ENCODE measurements at regions not wholly inside any gene's neighbourhood (a gene's known extent, or its start where the extent isn't known, plus 50 kb on each side); places are given as distances from the start of the nearest gene placed in this dataset.

- ChIA-PET SMC1A (ENCODE audit: uncharacterized antibody, unreplicated experiment) (no interaction called here), CTCF (no interaction called here), RAD21 (ENCODE audit: unreplicated experiment) (no interaction called here), POLR2A (no interaction called here)
- no peaks in the 10 kb centered on the region for H3K36me3 ChIP-seq (ENCODE audit: control insufficient read depth in 2 of 2, insufficient read depth in 2 of 2, low read length in 1 of 2)
- BruUV-seq (replicated peaks) = no TSS peak
- in situ Hi-C loops (cut with MboI) (no loop called here), intact Hi-C loops (cut with micrococcal nuclease; ENCODE audit: unreplicated experiment) (no loop called here)
- no peak overlapping the region for H3K4me2 ChIP-seq (ENCODE audit: control insufficient read depth, insufficient read depth)
- no peak overlapping the region for H3K27ac ChIP-seq (ENCODE audit: control insufficient read depth, insufficient read depth)
- DNase-seq (ENCODE audit: low read depth, low spot score) (no peak), ATAC-seq (no peak), FAIRE-seq (no peak)
- no peaks in the 10 kb centered on the region for H3K79me2 ChIP-seq (ENCODE audit: control insufficient read depth, insufficient read depth, low read length)
- no peaks in the 10 kb centered on the region for H3K9me3 ChIP-seq (replicated peaks; ENCODE audit: control insufficient read depth, insufficient read depth, low read length)
- H2AFZ ChIP-seq (ENCODE audit: control insufficient read depth, low read depth, low read length) = no peak overlapping the region
- H3K9ac ChIP-seq (ENCODE audit: control insufficient read depth, insufficient read depth, low read length) = no peak overlapping the region
- WGBS (ENCODE audit: insufficient coverage, insufficient replicate concordance, low lambda C conversion rate, missing lambda C conversion rate) = 5% methylated on average over 2 of the region's 2 CpGs
- no peak overlapping the region for H3K4me3 ChIP-seq
- no peaks in the 10 kb centered on the region for H4K20me1 ChIP-seq (ENCODE audit: control insufficient read depth, insufficient read depth)
- no peaks in the 10 kb centered on the region for H3K4me1 ChIP-seq (ENCODE audit: control insufficient read depth, insufficient read depth, low read length)
- TF ChIP-seq BMI1 (IDR thresholded peaks at IDR 0.05; ENCODE audit: borderline replicate concordance) (no peak), STAT3 (IDR thresholded peaks at IDR 0.05; ENCODE audit: low read depth, low read length) (no peak), IRF3 (IDR thresholded peaks at IDR 0.05) (no peak), HDAC6 (IDR thresholded peaks at IDR 0.05; ENCODE audit: unreplicated experiment) (no peak), SMAD1 (IDR thresholded peaks at IDR 0.05; ENCODE audit: low read depth, partially characterized antibody) (no peak)
- no peaks in the 10 kb centered on the region for H3K27me3 ChIP-seq (replicated peaks in 1 of 2; ENCODE audit: control insufficient read depth in 2 of 2, insufficient read depth in 2 of 2, low read length in 1 of 2)
Observed at GRCh38 chr1:83682132-83682531, 316.8 kb downstream of the TTLL7 start.

- Histone ChIP-seq H3K79me2 (ENCODE audit: control insufficient read depth, insufficient read depth, low read length) (no peaks in the 10 kb centered on the region), H3K9ac (ENCODE audit: control insufficient read depth, insufficient read depth, low read length) (no peak overlapping the region), H3K4me2 (ENCODE audit: control insufficient read depth, insufficient read depth) (no peak overlapping the region), H3K9me3 (replicated peaks; ENCODE audit: control insufficient read depth, insufficient read depth, low read length) (no peaks in the 10 kb centered on the region), H2AFZ (ENCODE audit: control insufficient read depth, low read depth, low read length) (no peak overlapping the region), H3K4me3 (no peak overlapping the region), H3K27ac (ENCODE audit: control insufficient read depth, insufficient read depth) (no peak overlapping the region), H3K4me1 (ENCODE audit: control insufficient read depth, insufficient read depth, low read length) (no peaks in the 10 kb centered on the region), H3K27me3 (replicated peaks in 1 of 2; ENCODE audit: control insufficient read depth in 2 of 2, insufficient read depth in 2 of 2, low read length in 1 of 2) (no peaks in the 10 kb centered on the region), H3K36me3 (ENCODE audit: control insufficient read depth in 2 of 2, insufficient read depth in 2 of 2, low read length in 1 of 2) (no peaks in the 10 kb centered on the region), H4K20me1 (ENCODE audit: control insufficient read depth, insufficient read depth) (no peaks in the 10 kb centered on the region)
- POLR2A ChIA-PET = no interaction called here
- SMC1A ChIA-PET (ENCODE audit: uncharacterized antibody, unreplicated experiment) = no interaction called here
- WGBS (ENCODE audit: insufficient coverage, insufficient replicate concordance, low lambda C conversion rate, missing lambda C conversion rate) = 57% methylated on average over 3 of the region's 3 CpGs
- CTCF ChIA-PET = no interaction called here
- no peak for ATAC-seq
- no peak for FAIRE-seq
- DNase-seq (ENCODE audit: low read depth, low spot score) = no peak
- intact Hi-C loops (cut with micrococcal nuclease; ENCODE audit: unreplicated experiment) (no loop called here), in situ Hi-C loops (cut with MboI) (no loop called here)
- BruUV-seq (replicated peaks) = no TSS peak
- RAD21 ChIA-PET (ENCODE audit: unreplicated experiment) = no interaction called here
- no peak for TF ChIP-seq USF2 (IDR thresholded peaks at IDR 0.05; ENCODE audit: borderline replicate concordance, low read depth, low read length)
- no peak for TF ChIP-seq ZNF207 (IDR thresholded peaks at IDR 0.05; ENCODE audit: borderline replicate concordance)
- TF ChIP-seq MEF2B (IDR thresholded peaks at IDR 0.05; ENCODE audit: partially characterized antibody, poor library complexity, severe bottlenecking) = no peak
- no peak for TF ChIP-seq SIN3A (IDR thresholded peaks at IDR 0.05; ENCODE audit: low read depth, low read length)
- no peak for TF ChIP-seq ZNF687 (IDR thresholded peaks at IDR 0.05)
- no peak for TF ChIP-seq CHD1 (IDR thresholded peaks at IDR 0.05; ENCODE audit: low read depth, low read length)
- TF ChIP-seq IRF3 (IDR thresholded peaks at IDR 0.05) = no peak
- TF ChIP-seq NR2C2 (IDR thresholded peaks at IDR 0.05; ENCODE audit: borderline replicate concordance, control insufficient read depth, insufficient read length, low read depth) = no peak
Observed at GRCh38 chr1:83676106-83676505, 322.8 kb downstream of the TTLL7 start.
